ENCODE measurements at regions not wholly inside any gene's neighbourhood (a gene's known extent, or its start where the extent isn't known, plus 50 kb on each side); places are given as distances from the start of the nearest gene placed in this dataset.

GRCh38 chr9:107948601-107949000, 459.0 kb upstream of the KLF4 start:
- TF ChIP-seq CTCF (IDR thresholded peaks at IDR 0.05; ENCODE audit: low read depth, low read length, missing input control), result no peak
- TF ChIP-seq YY1 (IDR thresholded peaks at IDR 0.05), result no peak
- TF ChIP-seq RAD21 (IDR thresholded peaks at IDR 0.05), result no peak
- no peak for TF ChIP-seq JUND (IDR thresholded peaks at IDR 0.05)
